ENCODE measurements at regions not wholly inside any gene's neighbourhood (a gene's known extent, or its start where the extent isn't known, plus 50 kb on each side); places are given as distances from the start of the nearest gene placed in this dataset.
A peak's percentile ranks its signal among the peaks of the same experiment; 100 is the strongest.
"Not testable (repeated sequence)": the region's sequence is repeated elsewhere in the genome, so short reads cannot be mapped to it uniquely, and the experiment has no call there.

DNA sequence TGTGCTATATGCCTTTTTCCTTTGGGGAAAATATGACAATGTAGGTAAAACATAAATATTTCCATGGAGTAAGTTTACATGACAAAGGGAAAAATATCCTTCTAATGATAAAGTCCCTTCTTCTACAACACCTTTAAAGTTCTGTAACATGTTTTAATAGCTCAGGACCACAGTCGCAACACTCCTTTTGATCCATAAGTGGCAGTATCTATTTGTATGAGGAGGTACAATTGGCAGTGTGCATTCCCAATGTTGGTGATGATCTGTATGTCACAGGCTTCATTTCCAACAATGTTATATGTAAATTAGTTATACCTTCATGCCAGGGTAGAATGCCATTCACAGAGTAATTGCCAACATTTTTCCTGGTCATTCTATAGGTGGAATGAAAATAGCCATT lies 127.1 kb upstream of the CCNH start:
- no peak for DNase-seq (ENCODE audit: low read depth, low spot score)

DNA sequence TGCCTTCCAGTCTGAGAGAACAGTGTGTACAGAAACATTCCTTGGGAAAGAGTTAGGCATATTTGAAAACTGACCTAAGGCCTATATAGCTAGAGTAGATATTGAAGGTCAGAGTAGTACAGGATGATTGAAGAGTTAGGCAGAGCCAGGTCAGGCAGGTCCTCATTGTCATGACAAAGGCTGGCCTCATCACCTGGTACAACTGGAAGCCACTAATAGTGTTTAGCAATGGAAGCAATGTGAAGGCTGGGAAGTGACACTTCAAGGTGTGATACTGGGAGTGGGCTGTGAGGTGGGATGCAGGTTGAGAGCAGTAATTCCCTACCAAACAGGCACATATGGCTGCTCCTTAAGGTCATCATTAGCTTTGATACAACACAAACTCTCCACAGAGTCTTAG lies 123.6 kb upstream of the CCNH start:
- DNase-seq (ENCODE audit: low read depth, low spot score), result no peak

DNA sequence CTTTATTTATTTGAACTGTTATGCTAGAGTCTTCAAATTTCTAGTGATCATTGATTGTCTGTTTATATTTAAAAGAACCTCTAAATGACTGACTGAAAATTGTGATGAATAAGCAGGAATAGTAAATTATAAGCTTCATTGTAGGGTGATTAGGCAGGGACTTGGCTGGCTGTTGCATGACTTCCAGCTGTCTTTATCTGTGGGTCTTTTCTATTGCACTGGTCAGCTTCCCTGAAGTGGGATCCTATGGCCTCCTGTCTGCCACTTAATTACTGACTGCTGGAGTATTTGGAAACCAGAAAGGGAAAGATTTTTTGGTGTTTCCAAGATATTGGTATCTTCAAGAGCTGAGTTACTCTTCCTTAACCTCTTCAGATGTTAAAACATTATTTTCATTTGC lies 123.0 kb upstream of the CCNH start:
- no peak for DNase-seq (ENCODE audit: low read depth, low spot score)

DNA sequence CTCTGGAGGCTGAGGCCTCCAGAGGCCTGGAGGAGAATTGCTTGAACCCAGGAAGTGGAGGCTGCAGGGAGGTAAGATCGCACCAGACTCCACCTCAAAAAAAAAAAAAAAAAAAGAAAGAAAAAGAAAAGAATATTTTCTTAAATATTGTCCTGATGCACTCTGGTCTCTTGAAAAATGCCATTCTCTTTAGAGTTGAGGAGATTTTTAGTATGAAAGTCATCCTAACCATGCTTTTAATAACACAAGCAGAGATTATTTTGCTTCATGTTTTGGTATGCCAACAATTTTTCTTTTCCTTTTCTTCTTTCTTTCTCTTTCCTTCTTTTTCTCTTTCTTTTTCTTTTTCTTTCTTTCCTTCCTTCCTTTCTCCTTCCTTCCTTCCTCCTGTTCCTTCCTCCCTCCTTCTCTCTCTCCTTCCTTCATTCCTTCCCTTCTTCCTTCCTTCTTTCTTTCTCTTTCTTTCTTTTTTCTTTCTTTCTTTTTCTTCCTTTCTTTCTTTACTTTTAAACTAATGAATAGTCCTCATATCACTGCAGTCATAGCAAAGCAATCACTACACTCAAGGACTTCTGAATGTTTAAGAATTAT lies 116.9 kb upstream of the CCNH start:
- DNase-seq (ENCODE audit: low read depth, low spot score), result no peak

DNA sequence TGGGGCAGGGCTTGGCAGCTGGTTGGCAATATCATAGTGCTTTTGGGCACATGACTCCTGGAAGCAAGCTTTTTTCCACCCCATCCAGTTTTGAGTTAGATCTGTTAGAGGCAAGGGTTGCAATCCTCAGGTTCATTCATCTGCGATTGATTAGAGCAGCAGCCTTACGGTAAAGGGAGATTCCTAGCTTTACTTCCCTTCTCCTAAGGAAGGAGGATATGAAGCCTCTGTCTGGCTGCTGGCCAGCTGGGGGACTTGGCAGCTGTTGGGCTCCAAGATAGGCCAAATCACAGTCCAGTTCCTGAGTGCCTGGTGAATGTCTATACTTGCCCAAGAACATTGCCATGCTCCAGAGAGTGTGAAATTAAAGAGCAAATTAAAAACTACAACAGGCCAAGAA lies 113.4 kb upstream of the CCNH start:
- DNase-seq (ENCODE audit: low read depth, low spot score), result no peak

DNA sequence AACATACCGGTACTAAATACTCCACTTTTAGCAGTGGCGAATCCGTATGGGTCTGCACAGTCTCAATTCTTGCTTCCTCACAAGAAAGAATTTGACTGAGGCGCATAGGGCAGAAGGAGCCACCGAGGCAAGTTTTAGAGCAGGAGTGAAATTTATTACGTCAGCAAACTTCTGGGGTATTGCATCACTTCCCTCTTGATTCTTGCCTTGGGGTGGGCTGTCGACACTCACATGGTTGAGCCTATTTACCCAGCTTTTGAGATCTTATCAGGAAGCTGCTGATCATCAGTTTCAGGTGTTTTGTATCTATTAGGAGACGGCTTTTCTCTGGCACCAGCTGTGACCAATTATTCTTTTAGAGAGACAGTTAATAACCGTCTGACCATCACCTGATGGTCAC lies 111.5 kb upstream of the CCNH start:
- DNase-seq (ENCODE audit: low read depth, low spot score), result peak; percentile 18

DNA sequence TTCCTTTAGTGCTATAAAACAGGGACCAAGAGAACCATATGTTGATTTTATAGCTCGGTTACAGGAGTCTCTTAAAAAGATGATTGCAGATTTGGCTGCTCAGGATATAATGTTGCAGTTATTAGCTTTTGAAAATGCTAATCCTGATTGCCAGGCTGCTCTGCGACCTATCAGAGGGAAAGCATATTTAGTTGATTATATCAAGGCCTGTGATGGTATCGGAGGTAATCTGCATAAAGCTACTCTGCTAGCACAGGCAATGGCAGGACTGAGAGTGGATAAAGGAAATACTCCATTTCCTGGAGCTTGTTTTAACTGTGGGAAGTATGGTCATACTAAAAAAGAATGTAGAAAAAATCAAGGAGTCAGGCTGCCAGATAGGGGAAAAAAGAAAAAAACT lies 99.0 kb upstream of the CCNH start:
- not testable (repeated sequence) for DNase-seq (ENCODE audit: low read depth, low spot score)

DNA sequence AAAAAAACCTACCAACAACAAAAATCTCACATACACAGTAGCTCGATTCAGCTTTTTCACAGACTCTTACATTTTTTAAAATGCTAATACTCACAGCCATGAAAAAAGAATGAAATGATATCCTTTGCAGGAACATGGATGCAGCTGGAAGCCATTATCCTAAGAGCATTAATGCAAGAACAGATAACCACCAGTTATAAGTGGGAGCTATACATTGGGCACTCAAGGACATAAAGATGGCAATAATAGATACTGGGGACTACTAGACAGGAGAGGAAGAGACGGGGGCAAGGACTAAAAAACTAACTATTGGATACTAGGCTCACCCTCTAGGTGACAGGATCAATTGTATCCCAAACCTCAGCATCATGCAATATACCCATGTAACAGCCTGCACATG lies 90.3 kb upstream of the CCNH start:
- DNase-seq (ENCODE audit: low read depth, low spot score), result no peak

DNA sequence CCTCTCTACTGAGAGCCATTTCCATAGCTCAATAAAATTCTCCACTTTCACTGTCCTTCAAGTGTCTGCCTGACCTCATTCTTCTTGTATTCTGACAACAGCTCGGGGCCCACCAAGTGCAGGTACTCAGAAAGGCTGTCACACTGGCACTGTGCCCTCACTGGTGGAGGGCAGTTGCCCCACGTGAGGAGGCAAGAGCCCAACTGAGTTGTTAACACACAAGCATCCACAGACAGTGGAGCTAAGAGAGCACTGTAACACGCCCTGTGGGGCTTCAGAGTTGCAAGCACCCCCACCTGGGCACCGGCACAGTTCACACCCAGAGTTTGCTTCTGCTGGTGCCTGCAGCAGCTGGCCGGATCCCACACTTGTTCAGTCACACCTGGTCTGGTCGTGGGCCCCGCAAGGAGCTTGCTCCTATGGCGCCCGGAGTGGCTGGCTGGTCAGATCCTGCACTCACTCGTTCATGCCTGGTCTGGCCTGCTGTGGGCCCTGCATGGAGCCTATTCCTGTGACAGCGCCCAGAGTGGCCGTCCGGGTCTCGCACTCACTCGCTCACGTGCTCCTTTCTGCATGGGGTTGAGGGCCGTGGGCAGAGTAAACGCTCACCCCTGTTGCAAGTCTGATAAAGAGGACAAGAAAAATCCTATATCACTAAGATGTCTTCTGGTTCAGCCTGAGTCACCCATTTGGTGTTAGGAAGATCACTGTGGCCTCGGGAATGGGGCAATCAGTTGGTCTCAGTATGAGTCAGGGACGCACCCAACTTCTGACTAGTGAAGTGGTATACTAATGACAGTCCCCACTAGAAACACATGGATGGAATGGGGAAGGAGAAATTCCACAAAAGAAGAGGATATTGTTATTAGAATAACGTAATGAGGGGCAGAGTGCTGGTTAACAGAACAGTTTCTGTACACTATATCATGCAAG lies 87.0 kb upstream of the CCNH start:
- DNase-seq (ENCODE audit: low read depth, low spot score), result no peak
